HG02885 (cell line): ENCODE measurements at regions not wholly inside any gene's neighbourhood (a gene's known extent, or its start where the extent isn't known, plus 50 kb on each side); places are given as distances from the start of the nearest gene placed in this dataset.

Experiments
- ATAC-seq: cut with Tn5 transposase; IDR thresholded peaks from one replicate; pipeline ENCODE4 v1.9.1; 2021; ENCODE audit warnings: mild to moderate bottlenecking; ENCODE audit not compliant: unreplicated experiment, poor library complexity

DNA sequence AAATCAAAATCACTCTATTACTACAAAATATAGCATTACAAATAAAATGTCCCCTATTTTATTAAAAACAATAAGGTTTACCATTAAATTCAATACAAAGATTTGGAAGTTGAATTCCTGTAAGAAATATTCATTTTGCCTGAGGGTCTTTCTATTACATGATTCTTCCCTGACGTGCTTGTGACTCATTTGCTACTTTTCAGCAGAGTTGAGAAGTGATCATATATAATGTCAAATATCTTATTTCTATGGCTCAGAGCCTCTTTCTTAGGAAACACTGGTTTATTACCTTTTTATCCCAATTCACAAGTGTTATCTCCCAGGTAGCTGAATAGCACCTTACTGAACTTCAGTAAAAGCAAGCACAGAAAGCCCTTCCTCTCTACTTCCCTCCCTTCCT, 65.2 kb upstream of the CNTN5 start:
- ATAC-seq: no peak

DNA sequence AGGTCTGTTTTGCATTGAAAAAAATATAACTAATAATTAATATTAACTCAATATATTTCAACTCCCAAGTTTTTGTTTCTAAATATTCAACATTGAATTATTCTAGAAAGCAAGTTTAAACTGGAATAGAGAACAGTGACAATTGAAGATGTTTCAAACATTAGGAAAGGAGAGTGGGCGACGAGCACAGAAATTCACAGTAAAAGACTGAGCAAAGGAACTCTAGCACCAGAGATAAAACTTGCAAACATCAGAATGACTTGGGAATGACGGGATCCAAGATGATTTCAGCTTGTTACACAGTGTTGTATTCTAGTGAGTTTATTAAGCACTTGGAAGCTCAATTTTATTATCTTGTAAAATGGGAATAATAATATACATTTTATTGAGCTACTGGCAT, 56.6 kb upstream of the CNTN5 start:
- no peak for ATAC-seq

DNA sequence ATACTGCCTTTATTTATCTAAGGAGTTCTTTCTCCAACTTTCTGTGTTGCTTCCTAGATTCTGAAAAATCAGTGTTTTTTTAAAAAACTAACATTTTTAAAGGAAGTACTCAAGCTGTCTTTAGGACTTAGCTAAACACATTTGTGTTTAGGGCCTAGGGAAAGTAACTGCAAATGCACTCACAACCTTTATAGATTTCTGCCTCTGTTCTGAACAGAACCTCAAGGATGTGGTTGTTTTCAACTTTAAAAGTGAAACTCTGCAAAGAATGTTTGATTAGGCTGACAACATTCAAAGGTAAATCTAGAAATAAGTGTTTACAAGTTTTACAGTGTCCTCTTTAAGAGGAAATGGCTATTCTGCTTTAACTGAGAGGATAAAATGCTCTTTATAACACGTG, 55.4 kb upstream of the CNTN5 start:
- ATAC-seq: no peak

DNA sequence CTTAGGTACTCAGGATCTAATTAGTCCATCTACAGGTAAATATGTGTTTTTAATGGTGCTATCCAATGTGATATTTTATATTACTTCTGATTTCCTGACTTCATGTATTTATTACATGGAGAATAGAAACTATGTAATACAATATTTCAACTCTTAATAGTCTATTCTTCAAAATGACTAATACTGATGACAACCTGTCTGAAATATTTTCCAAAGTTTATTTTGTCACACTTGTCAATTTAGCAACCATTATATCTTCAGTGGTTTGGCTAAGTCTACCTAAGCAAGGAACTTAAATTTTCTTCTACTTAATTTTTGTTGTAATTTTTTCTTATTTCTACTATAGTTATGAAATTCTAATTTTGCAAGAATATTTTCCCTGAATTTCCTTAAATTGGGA, 55.0 kb upstream of the CNTN5 start:
- ATAC-seq: no peak

DNA sequence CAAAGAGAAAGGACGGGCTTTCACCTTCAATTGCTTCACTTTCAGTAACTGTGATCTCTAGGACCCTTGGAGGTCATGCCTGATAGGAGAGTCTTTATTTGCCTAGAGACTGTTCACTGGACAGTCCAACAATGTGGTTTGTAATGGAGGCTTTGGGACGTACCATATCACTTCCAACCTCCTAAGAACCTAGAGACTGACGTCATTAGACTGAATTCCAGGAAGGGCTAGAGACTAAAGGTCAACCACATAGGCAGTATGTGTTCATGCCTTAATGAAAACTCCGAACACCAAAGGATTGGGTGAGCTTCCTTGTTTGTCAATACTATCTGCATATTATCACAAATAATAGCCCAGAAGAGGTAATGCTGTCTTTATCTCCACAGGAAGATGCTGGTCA, 53.7 kb upstream of the CNTN5 start:
- no peak for ATAC-seq
